Thyroid gland (tissue), 4 donors: ENCODE measurements at regions not wholly inside any gene's neighbourhood (a gene's known extent, or its start where the extent isn't known, plus 50 kb on each side); places are given as distances from the start of the nearest gene placed in this dataset.

Experiments used
- DNase-seq, 2 donors: peaks; one replicate each; pipeline ENCODE4 v3.0.0-alpha.2; 2019
- H3K27ac ChIP-seq, 3 donors: fragments of 200-600 bp; sonication (generic); 1 replicate in 2 of 3; 2 replicates in 1 of 3; pipeline ENCODE4 v1.5.1; 2016 to 2019; ENCODE audit warnings: mild to moderate bottlenecking in 1 of 3, moderate library complexity in 1 of 3
- H3K27me3 ChIP-seq: fragments of 200-600 bp; sonication (generic); one replicate; pipeline ENCODE4 v1.5.1; 2019
- H3K36me3 ChIP-seq, 2 donors: fragments of 200-600 bp; sonication (generic); one replicate each; pipeline ENCODE4 v1.5.1; 2016 to 2019
- H3K4me1 ChIP-seq, 2 donors: fragments of 200-600 bp; sonication (generic); one replicate each; pipeline ENCODE4 v1.5.1; 2017 to 2019
- H3K4me3 ChIP-seq, 3 donors: fragments of 200-600 bp; sonication (generic); replicated peaks in 1 of 3; 1 replicate in 2 of 3; 2 replicates in 1 of 3; pipeline ENCODE4 v1.5.1; 2016; ENCODE audit warnings: mild to moderate bottlenecking in 1 of 3
- H3K9me3 ChIP-seq: fragments of 200-600 bp; sonication (generic); one replicate; pipeline ENCODE4 v1.5.1; 2017
- CTCF ChIP-seq, 6 experiments: fragments of 200-600 bp in 3 of 6; fragments of 450-650 bp in 3 of 6; sonication (generic) in 3 of 6; IDR thresholded peaks; one replicate each; pipeline ENCODE4 v1.5.1; 2016 to 2019; ENCODE audit warnings: antibody characterized with exemption in 6 of 6, mild to moderate bottlenecking in 2 of 6, inconsistent platforms in 1 of 6, moderate library complexity in 1 of 6
- POLR2A ChIP-seq, 2 donors: fragments of 450-650 bp; IDR thresholded peaks; one replicate each; pipeline ENCODE4 v1.6.1; 2017; ENCODE audit warnings: antibody characterized with exemption in 2 of 2, mild to moderate bottlenecking in 2 of 2, moderate library complexity in 1 of 2
- WGBS, 2 donors: methylation state at CpG; one replicate each; pipeline ENCODE4 v1.1.5; 2017; 5-methylcytosine and 5-hydroxymethylcytosine counted together
- intact Hi-C: fragments of 100-400 bp; cut with DNase I; formaldehyde crosslinking; loops from one replicate; pipeline ENCODE4 v1.15.1; 2023

DNA sequence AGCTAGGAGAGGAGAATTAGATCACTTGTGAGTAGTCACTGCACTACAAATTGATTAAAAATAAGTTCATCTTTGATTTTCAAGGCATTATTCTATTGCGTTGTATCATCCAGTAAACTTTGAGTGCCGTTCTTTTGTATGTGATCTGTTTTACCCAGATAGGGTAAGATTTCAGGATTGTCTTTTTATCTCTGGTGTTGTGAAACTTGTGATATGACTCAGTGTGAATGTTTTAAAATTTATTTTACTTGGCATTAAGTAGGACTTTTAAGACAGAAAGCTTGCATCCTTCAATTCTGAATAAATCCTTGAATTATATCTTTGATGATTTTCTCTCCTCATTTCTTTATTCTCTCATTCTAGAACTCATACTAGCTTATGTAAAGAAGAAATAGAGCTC lies 93.3 kb upstream of the ADAMTS5 start:
- no peaks in the 10 kb centered on the region for H3K36me3 ChIP-seq
- TF ChIP-seq POLR2A (IDR thresholded peaks at IDR 0.05) (no peak), CTCF (IDR thresholded peaks at IDR 0.05) (no peak)
- no peak overlapping the region for H3K4me3 ChIP-seq
- H3K4me1 ChIP-seq = no peaks in the 10 kb centered on the region
- no peaks in the 10 kb centered on the region for H3K9me3 ChIP-seq
- no peak overlapping the region for H3K27ac ChIP-seq
- WGBS, 2 donors = 84 to 93% methylated on average over 2 of the region's 2 CpGs
- intact Hi-C loops = no loop called here
- no peaks in the 10 kb centered on the region for H3K27me3 ChIP-seq
- no peak for DNase-seq

DNA sequence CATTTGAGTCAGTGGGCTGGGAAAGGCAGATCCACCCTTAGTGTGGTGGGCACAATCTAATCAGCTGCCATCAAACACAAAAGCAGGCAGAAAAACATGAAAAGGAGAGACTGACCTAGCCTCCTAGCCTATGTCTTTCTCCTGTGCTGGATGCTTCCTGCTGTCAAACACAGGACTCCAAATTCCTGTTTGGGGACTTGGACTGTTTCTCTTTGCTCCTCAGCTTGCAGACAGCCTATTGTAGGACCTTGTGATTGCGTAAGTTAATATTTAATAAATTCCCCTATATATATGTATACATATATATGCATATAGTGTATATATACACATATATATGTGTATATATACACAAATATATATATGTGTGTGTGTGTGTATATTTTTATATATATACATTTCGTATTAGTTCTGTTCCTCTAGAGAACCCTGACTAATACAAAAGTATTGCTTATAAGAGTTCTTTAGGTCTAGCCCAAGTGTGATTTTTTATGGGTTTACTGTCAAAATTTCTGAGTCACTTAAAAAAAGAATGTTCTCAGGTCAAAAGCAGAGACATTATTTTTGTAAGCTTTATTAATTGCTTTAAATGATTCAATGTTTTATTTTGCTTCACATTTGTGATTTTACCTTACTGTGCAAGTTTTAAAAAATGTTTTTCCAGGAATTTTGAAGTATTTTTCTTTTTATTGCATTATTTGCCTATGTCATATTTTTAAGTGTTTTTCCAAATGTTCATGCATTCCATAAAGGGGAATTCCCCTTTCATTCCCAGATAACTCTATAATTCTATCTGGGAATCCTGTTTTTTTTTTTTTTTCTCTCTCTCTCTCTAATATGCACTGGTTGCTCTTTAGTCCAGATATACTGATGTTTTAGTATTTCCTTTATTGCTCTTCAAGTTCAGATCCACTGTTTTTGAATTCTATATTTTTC lies 92.1 kb upstream of the ADAMTS5 start:
- Histone ChIP-seq H3K36me3 (no peaks in the 10 kb centered on the region), H3K27me3 (no peaks in the 10 kb centered on the region), H3K4me1 (no peaks in the 10 kb centered on the region), H3K27ac (no peak overlapping the region), H3K9me3 (no peaks in the 10 kb centered on the region), H3K4me3 (no peak overlapping the region)
- no peak for DNase-seq
- no peak for TF ChIP-seq CTCF (IDR thresholded peaks at IDR 0.05)
- no peak for TF ChIP-seq POLR2A (IDR thresholded peaks at IDR 0.05)
- intact Hi-C loops = no loop called here
- 92 to 96% methylated on average over 2 of the region's 2 CpGs for WGBS, 2 donors

DNA sequence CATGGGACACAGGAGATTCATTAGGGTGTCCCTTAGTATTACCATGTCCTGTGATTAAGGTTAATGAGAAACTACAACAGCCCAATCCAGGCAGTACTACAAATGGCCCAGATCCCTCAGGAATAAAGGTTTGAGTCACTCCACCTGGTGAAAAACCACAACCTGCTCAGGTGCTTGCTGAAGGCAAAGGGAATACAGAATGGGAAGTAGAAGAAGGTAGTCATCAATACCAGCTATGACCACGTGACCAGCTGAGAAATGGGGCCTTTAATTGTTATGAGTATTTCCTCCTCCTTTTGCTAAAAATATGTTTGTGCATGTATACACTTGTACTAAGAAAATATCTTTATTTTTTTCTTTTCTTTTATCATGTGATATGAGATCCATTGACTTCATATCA lies 91.1 kb upstream of the ADAMTS5 start:
- no peak overlapping the region for H3K4me3 ChIP-seq
- H3K4me1 ChIP-seq = no peaks in the 10 kb centered on the region
- no peaks in the 10 kb centered on the region for H3K27me3 ChIP-seq
- DNase-seq = no peak
- no peaks in the 10 kb centered on the region for H3K36me3 ChIP-seq
- H3K9me3 ChIP-seq = no peaks in the 10 kb centered on the region
- 93 to 96% methylated on average over 1 of the region's 1 CpG for WGBS, 2 donors
- H3K27ac ChIP-seq = no peak overlapping the region
- TF ChIP-seq POLR2A (IDR thresholded peaks at IDR 0.05) = no peak
- no peak for TF ChIP-seq CTCF (IDR thresholded peaks at IDR 0.05)
- intact Hi-C loops = no loop called here

DNA sequence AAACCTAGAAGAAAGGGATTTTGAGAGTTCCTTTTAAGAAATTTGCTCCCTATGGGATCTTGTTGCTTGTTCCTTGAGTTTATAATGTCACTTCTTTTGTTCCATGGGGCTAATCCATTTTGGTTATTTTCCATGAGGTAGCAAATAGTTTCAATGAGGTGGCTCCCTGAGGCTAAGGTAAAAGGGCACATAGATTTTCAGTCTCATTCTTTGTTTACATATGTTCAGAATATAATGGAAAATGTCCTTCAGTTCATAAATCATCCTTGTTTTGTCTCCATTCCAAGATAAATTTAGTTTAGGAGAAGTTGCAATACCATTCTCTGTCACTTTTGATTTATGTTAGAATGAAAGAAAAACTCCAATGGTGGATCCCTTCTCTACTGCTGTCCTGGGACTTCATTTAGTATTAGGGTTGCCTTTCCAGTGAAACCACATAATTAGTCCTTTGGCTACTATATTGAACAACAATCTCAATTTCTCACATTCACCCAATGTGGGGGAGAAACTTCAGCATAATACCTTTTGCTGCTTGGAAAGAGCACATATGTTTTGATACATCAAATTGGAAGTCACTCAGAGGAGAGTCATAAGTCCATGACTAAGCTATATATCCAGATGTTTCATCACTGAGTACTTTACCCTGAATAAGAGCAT lies 80.9 kb upstream of the ADAMTS5 start:
- no peak for TF ChIP-seq POLR2A (IDR thresholded peaks at IDR 0.05)
- no peak for TF ChIP-seq CTCF (IDR thresholded peaks at IDR 0.05)
- intact Hi-C loops = no loop called here

GRCh38 chr21:27047283-27047657 lies 80.4 kb upstream of the ADAMTS5 start:
- Histone ChIP-seq H3K4me3 (no peak overlapping the region), H3K9me3 (no peaks in the 10 kb centered on the region), H3K36me3 (no peaks in the 10 kb centered on the region), H3K27me3 (no peaks in the 10 kb centered on the region), H3K27ac (no peak overlapping the region), H3K4me1 (no peaks in the 10 kb centered on the region)
- intact Hi-C loops = no loop called here
- TF ChIP-seq CTCF (IDR thresholded peaks at IDR 0.05) = no peak
- TF ChIP-seq POLR2A (IDR thresholded peaks at IDR 0.05) = no peak
- no peak for DNase-seq
- WGBS, 2 donors = 88 to 90% methylated on average over 3 of the region's 3 CpGs

More for the DNA sequence above, 80.9 kb upstream of the ADAMTS5 start:
- no peaks in the 10 kb centered on the region for H3K36me3 ChIP-seq
- H3K27me3 ChIP-seq = no peaks in the 10 kb centered on the region
- H3K4me3 ChIP-seq = no peak overlapping the region
- H3K9me3 ChIP-seq = no peaks in the 10 kb centered on the region
- H3K27ac ChIP-seq = no peak overlapping the region
- no peaks in the 10 kb centered on the region for H3K4me1 ChIP-seq
- no peak for DNase-seq
